ENCODE measurements at regions not wholly inside any gene's neighbourhood (a gene's known extent, or its start where the extent isn't known, plus 50 kb on each side); places are given as distances from the start of the nearest gene placed in this dataset.

GRCh38 chr11:80083531-80083951 lies 642.7 kb upstream of the TENM4 start:
- DNase-seq (ENCODE audit: low spot score) (no peak), FAIRE-seq (no peak), ATAC-seq (no peak)
- no peaks in the 10 kb centered on the region for H4K20me1 ChIP-seq (ENCODE audit: insufficient read depth, low read length)
- H3K79me2 ChIP-seq (ENCODE audit: insufficient read depth, low read length) = no peaks in the 10 kb centered on the region
- no peak overlapping the region for H2AFZ ChIP-seq (ENCODE audit: low read length)
- no peak overlapping the region for H3K9ac ChIP-seq (ENCODE audit: insufficient read depth, low read depth, low read length)
- no peaks in the 10 kb centered on the region for H3K4me1 ChIP-seq (ENCODE audit: insufficient read depth, low read length)
- POLR2A ChIA-PET = no interaction called here
- H3K4me3 ChIP-seq (replicated peaks in 1 of 3; ENCODE audit: insufficient read depth in 1 of 3, low read depth in 2 of 3, low read length in 3 of 3) = no peak overlapping the region
- in situ Hi-C loops (cut with HindIII; ENCODE audit: extremely low pct_ligation_motif_present, low pct_unique_long_range_greater_than_20kb) (no loop called here), intact Hi-C loops (cut with micrococcal nuclease; ENCODE audit: unreplicated experiment) (no loop called here)
- no peaks in the 10 kb centered on the region for H3K27me3 ChIP-seq (ENCODE audit: control insufficient read depth in 1 of 2, insufficient read depth in 2 of 2, low read length in 2 of 2)
- CTCF ChIA-PET (ENCODE audit: low intra/inter-chr PET ratio, low total read pairs) = no interaction called here
- 6% methylated on average over 2 of the region's 2 CpGs for WGBS (ENCODE audit: low lambda C conversion rate)
- no peaks in the 10 kb centered on the region for H3K9me3 ChIP-seq (ENCODE audit: low read length)
- BruUV-seq (replicated peaks) = no TSS peak
- no peaks in the 10 kb centered on the region for H3K36me3 ChIP-seq (replicated peaks in 1 of 2; ENCODE audit: control insufficient read depth in 1 of 2, insufficient read depth in 2 of 2, low read length in 2 of 2)
- no peak overlapping the region for H3K4me2 ChIP-seq (ENCODE audit: low read depth, low read length)
- H3K27ac ChIP-seq (ENCODE audit: extremely low read length, insufficient read depth, low read length) = no peak overlapping the region
- TF ChIP-seq ZNF766 (CRISPR knock-in tag; IDR thresholded peaks at IDR 0.05; ENCODE audit: borderline replicate concordance) (no peak), ZNF382 (CRISPR knock-in tag; IDR thresholded peaks at IDR 0.05; ENCODE audit: borderline replicate concordance) (no peak), ZXDC (CRISPR knock-in tag; IDR thresholded peaks at IDR 0.05) (no peak), EZH2 (conservative IDR thresholded peaks at IDR 0.05; ENCODE audit: low read depth, low read length) (no peak), ZSCAN9 (CRISPR knock-in tag; IDR thresholded peaks at IDR 0.05; ENCODE audit: borderline replicate concordance) (no peak), TERF1 (CRISPR knock-in tag; IDR thresholded peaks at IDR 0.05) (no peak), ZNF441 (CRISPR knock-in tag; IDR thresholded peaks at IDR 0.05; ENCODE audit: borderline replicate concordance) (no peak), ATM (IDR thresholded peaks at IDR 0.05; ENCODE audit: borderline replicate concordance) (no peak), ZNF318 (CRISPR knock-in tag; IDR thresholded peaks at IDR 0.05) (no peak), ZNF616 (CRISPR knock-in tag; IDR thresholded peaks at IDR 0.05; ENCODE audit: low read depth) (no peak), ZSCAN22 (CRISPR knock-in tag; IDR thresholded peaks at IDR 0.05) (no peak), ZBTB43 (CRISPR knock-in tag; conservative IDR thresholded peaks at IDR 0.05) (no peak), NFYC (CRISPR knock-in tag; IDR thresholded peaks at IDR 0.05) (no peak)
